ENCODE measurements at regions not wholly inside any gene's neighbourhood (a gene's known extent, or its start where the extent isn't known, plus 50 kb on each side); places are given as distances from the start of the nearest gene placed in this dataset.

GRCh38 chrX:40478474-40479065, 102.2 kb upstream of the ATP6AP2 start:
- TF ChIP-seq CTCF (IDR thresholded peaks at IDR 0.05) (no peak), POLR2A (IDR thresholded peaks at IDR 0.05) (no peak)

Measured in transverse colon (tissue), 3 donors.